Activated CD8-positive, alpha-beta memory T cell treated with anti-CD3 and anti-CD28 coated beads for 48 hours (primary cell): ENCODE measurements at regions not wholly inside any gene's neighbourhood (a gene's known extent, or its start where the extent isn't known, plus 50 kb on each side); places are given as distances from the start of the nearest gene placed in this dataset.
"Not testable (repeated sequence)": the region's sequence is repeated elsewhere in the genome, so short reads cannot be mapped to it uniquely, and the experiment has no call there.

Experiments
- DNase-seq, 3 experiments: peaks; one replicate each; pipeline ENCODE4 v3.0.0-alpha.2; 2020; ENCODE audit warnings: low read depth in 2 of 3, low spot score in 2 of 3

GRCh38 chr2:172253190-172254052 lies 150.7 kb upstream of the DLX2 start:
- DNase-seq: peak; percentile 22 to 52 (median 39)

GRCh38 chr2:172256886-172257285 lies 154.2 kb upstream of the DLX2 start:
- no peak for DNase-seq

- no peak for DNase-seq
Observed at GRCh38 chr2:172259827-172260226, 157.1 kb upstream of the DLX2 start.

GRCh38 chr2:172260336-172260735 lies 157.6 kb upstream of the DLX2 start:
- DNase-seq: no peak

- no peak for DNase-seq
Observed at GRCh38 chr2:172261292-172261691, 158.6 kb upstream of the DLX2 start.

- no peak for DNase-seq
Observed at GRCh38 chr2:172262486-172262885, 159.8 kb upstream of the DLX2 start.

- DNase-seq: not testable (repeated sequence)
Observed at GRCh38 chr2:172264820-172265219, 162.1 kb upstream of the DLX2 start.

GRCh38 chr2:172269507-172270244 lies 157.7 kb upstream of the ITGA6 start:
- DNase-seq: not testable (repeated sequence)

- DNase-seq: no peak
Observed at GRCh38 chr2:172270278-172271079, 156.9 kb upstream of the ITGA6 start.

- DNase-seq: no peak
Observed at GRCh38 chr2:172273910-172274571, 153.3 kb upstream of the ITGA6 start.

GRCh38 chr2:172275239-172275638 lies 152.1 kb upstream of the ITGA6 start:
- no peak for DNase-seq

- no peak for DNase-seq
Observed at GRCh38 chr2:172276961-172277360, 150.4 kb upstream of the ITGA6 start.

GRCh38 chr2:172278667-172279066 lies 148.7 kb upstream of the ITGA6 start:
- DNase-seq: no peak

GRCh38 chr2:172279214-172279613 lies 148.2 kb upstream of the ITGA6 start:
- DNase-seq: no peak

GRCh38 chr2:172279813-172280212 lies 147.6 kb upstream of the ITGA6 start:
- DNase-seq: no peak

- no peak for DNase-seq
Observed at GRCh38 chr2:172280571-172281361, 146.6 kb upstream of the ITGA6 start.

- DNase-seq: no peak
Observed at GRCh38 chr2:172281648-172282570, 145.5 kb upstream of the ITGA6 start.

GRCh38 chr2:172282944-172283343 lies 144.4 kb upstream of the ITGA6 start:
- no peak for DNase-seq

- DNase-seq: no peak
Observed at GRCh38 chr2:172283476-172283875, 143.9 kb upstream of the ITGA6 start.
